ENCODE measurements at regions not wholly inside any gene's neighbourhood (a gene's known extent, or its start where the extent isn't known, plus 50 kb on each side); places are given as distances from the start of the nearest gene placed in this dataset.

GRCh38 chr20:57895161-57895855 is 185.5 kb upstream of the PMEPA1 start:
- no peak for TF ChIP-seq USF2 (IDR thresholded peaks at IDR 0.05)
- TF ChIP-seq CHD2 (IDR thresholded peaks at IDR 0.05; ENCODE audit: low read length, partially characterized antibody): no peak
- no peak for TF ChIP-seq MAX (IDR thresholded peaks at IDR 0.05)
- no peak for TF ChIP-seq ESRRA (IDR thresholded peaks at IDR 0.05; ENCODE audit: borderline replicate concordance, low read length)
- no peak for TF ChIP-seq CTCF (IDR thresholded peaks at IDR 0.05)
- no peak for TF ChIP-seq HES2 (IDR thresholded peaks at IDR 0.05)
- TF ChIP-seq EP300 (IDR thresholded peaks at IDR 0.05): no peak
- TF ChIP-seq RNF2 (IDR thresholded peaks at IDR 0.05; ENCODE audit: borderline replicate concordance, low read depth): no peak
- no peak for TF ChIP-seq ZNF302 (CRISPR knock-in tag; IDR thresholded peaks at IDR 0.05)
- TF ChIP-seq CBX2 (IDR thresholded peaks at IDR 0.05; ENCODE audit: borderline replicate concordance, low read depth): no peak
- TF ChIP-seq POLR2A (IDR thresholded peaks at IDR 0.05; ENCODE audit: low read length): no peak
- TF ChIP-seq MAZ (IDR thresholded peaks at IDR 0.05; ENCODE audit: borderline replicate concordance, low read depth, low read length): no peak
- TF ChIP-seq E2F6 (IDR thresholded peaks at IDR 0.05; ENCODE audit: borderline replicate concordance, low read depth): no peak
- no peak for TF ChIP-seq RFX5 (IDR thresholded peaks at IDR 0.05)

All from A549 (cell line).